K562 (cell line): ENCODE measurements at regions not wholly inside any gene's neighbourhood (a gene's known extent, or its start where the extent isn't known, plus 50 kb on each side); places are given as distances from the start of the nearest gene placed in this dataset.
A peak's percentile ranks its signal among the peaks of the same experiment; 100 is the strongest.

ENCODE experiments used
- ARHGAP35 ChIP-seq: fragments of 450-650 bp; IDR thresholded peaks from 2 replicates; pipeline ENCODE4 v1.6.1; 2018; ENCODE audit not compliant: partially characterized antibody
- ARNT ChIP-seq, 2 experiments: fragments of 450-650 bp; IDR thresholded peaks; 2 replicates each; pipeline ENCODE4 v1.6.1; 2016; ENCODE audit warnings: mild to moderate bottlenecking in 1 of 2
- CREM ChIP-seq: IDR thresholded peaks from 2 replicates; pipeline ENCODE4 v1.6.1; 2014; ENCODE audit warnings: antibody characterized with exemption, low read depth
- DPF2 ChIP-seq: fragments of 450-650 bp; IDR thresholded peaks from 2 replicates; pipeline ENCODE4 v1.6.1; 2016
- HDAC1 ChIP-seq, 2 experiments: fragments of 450-650 bp; IDR thresholded peaks; 2 replicates each; pipeline ENCODE4 v1.6.1; 2016 to 2017; ENCODE audit warnings: inconsistent platforms in 1 of 2, mild to moderate bottlenecking in 1 of 2, moderate library complexity in 1 of 2
- HDAC3 ChIP-seq: fragments of 450-650 bp; IDR thresholded peaks from 2 replicates; pipeline ENCODE4 v1.6.1; 2018; ENCODE audit warnings: borderline replicate concordance, mild to moderate bottlenecking, moderate library complexity; ENCODE audit not compliant: partially characterized antibody
- ILK ChIP-seq: fragments of 450-650 bp; IDR thresholded peaks from 2 replicates; pipeline ENCODE4 v1.6.1; 2016; ENCODE audit warnings: missing genetic modification characterization, low read depth, mild to moderate bottlenecking, missing compliant biosample characterization, moderate library complexity, borderline replicate concordance
- L3MBTL2 ChIP-seq: fragments of 450-650 bp; IDR thresholded peaks from 2 replicates; pipeline ENCODE4 v1.6.1; 2016; ENCODE audit warnings: mild to moderate bottlenecking, moderate library complexity
- MEIS2 ChIP-seq: fragments of 450-650 bp; IDR thresholded peaks from 2 replicates; pipeline ENCODE4 v1.6.1; 2014; ENCODE audit warnings: mild to moderate bottlenecking; ENCODE audit not compliant: partially characterized antibody
- MTA2 ChIP-seq: fragments of 450-650 bp; IDR thresholded peaks from 2 replicates; pipeline ENCODE4 v1.6.1; 2016; ENCODE audit warnings: low read depth
- MTF1 ChIP-seq: fragments of 250-450 bp; sonication (Bioruptor Pico); IDR thresholded peaks from 2 replicates; pipeline ENCODE4 v1.9.0; 2021; ENCODE audit warnings: moderate library complexity, mild to moderate bottlenecking, inconsistent platforms, borderline replicate concordance
- NCOA1 ChIP-seq: fragments of 450-650 bp; IDR thresholded peaks from 2 replicates; pipeline ENCODE4 v1.6.1; 2016; ENCODE audit warnings: low read depth
- NCOR1 ChIP-seq: fragments of 450-650 bp; IDR thresholded peaks from 2 replicates; pipeline ENCODE4 v1.6.1; 2016; ENCODE audit warnings: mild to moderate bottlenecking, moderate library complexity
- NFE2 ChIP-seq: IDR thresholded peaks from 2 replicates; pipeline ENCODE4 v1.6.1; 2014; ENCODE audit warnings: antibody characterized with exemption, low read depth
- NFIX ChIP-seq: fragments of 250-450 bp; sonication (Bioruptor Pico); IDR thresholded peaks from 2 replicates; pipeline ENCODE4 v1.4.0; 2020; ENCODE audit warnings: low read depth, mild to moderate bottlenecking, moderate library complexity
- SMAD4 ChIP-seq: fragments of 250-450 bp; sonication (Bioruptor Pico); conservative IDR thresholded peaks from 2 replicates; pipeline ENCODE4 v1.8.0; 2021; ENCODE audit warnings: inconsistent platforms, mild to moderate bottlenecking, moderate library complexity
- STAT5A ChIP-seq: IDR thresholded peaks from 2 replicates; pipeline ENCODE4 v1.6.1; 2012; ENCODE audit warnings: low read length, inconsistent platforms, borderline replicate concordance
- TGIF2 ChIP-seq: sonication (generic); formaldehyde crosslinking; IDR thresholded peaks from 2 replicates; pipeline ENCODE4 v1.8.1; 2022; ENCODE audit warnings: mild to moderate bottlenecking, missing genetic modification reagents, moderate library complexity
- ZNF212 ChIP-seq: fragments of 450-650 bp; formaldehyde crosslinking; IDR thresholded peaks from 2 replicates; pipeline ENCODE4 v1.4.0; 2020; ENCODE audit warnings: mild to moderate bottlenecking
- ZNF324 ChIP-seq: fragments of 250-450 bp; sonication (Bioruptor Pico); IDR thresholded peaks from 2 replicates; pipeline ENCODE4 v1.4.0; 2020; ENCODE audit warnings: mild to moderate bottlenecking
- TF ChIP-seq, protein P1 (sequence below): sonication (generic); formaldehyde crosslinking; IDR thresholded peaks from 2 replicates; pipeline ENCODE4 v1.8.0; 2022; ENCODE audit warnings: missing genetic modification reagents, mild to moderate bottlenecking, borderline replicate concordance
- TF ChIP-seq, protein P2 (sequence below): fragments of 250-450 bp; sonication (Bioruptor Pico); IDR thresholded peaks from 2 replicates; pipeline ENCODE4 v1.4.0; 2020
- TF ChIP-seq, protein P3 (sequence below): fragments of 250-450 bp; sonication (Bioruptor Pico); IDR thresholded peaks from 2 replicates; pipeline ENCODE4 v1.8.0; 2021; ENCODE audit warnings: borderline replicate concordance, mild to moderate bottlenecking, moderate library complexity; ENCODE audit not compliant: poor library complexity, severe bottlenecking

DNA sequence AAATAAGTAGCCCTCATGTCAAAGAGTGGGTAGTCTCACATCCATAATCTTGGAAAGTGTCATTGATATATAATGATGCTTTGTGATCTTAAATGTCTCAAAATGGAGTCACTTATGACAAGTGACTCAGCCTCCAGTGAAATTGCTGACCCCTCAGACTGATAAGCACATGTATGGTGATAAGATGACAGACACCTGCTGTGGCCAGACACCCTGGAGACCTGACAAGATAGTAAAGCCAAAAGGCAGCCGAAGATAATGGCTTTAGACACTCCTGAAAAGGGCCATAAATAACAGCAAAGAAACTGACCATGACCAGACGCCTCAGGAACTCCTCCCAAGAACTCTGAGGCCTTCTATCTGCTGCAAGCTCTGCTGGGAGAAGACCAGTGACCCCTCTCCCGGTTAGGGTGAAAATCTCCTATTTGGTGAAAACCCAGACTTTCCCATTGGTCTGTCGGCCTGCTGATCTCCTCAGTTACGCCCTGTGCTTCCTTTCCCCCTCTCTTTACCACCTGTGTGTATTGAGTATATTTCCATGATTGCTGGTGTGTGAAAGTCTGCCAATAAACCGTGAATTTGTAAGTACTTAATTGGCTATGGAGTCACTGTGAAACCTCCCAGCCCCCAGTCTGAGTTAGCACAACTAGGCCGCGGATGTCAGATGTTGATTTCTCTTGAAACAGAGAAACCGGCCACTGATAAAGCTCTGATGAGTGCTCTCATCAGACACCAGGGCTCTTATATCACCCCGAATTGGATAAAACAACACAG lies 226.7 kb upstream of the MYOCD start (continued):
- TF ChIP-seq, protein P1, sequence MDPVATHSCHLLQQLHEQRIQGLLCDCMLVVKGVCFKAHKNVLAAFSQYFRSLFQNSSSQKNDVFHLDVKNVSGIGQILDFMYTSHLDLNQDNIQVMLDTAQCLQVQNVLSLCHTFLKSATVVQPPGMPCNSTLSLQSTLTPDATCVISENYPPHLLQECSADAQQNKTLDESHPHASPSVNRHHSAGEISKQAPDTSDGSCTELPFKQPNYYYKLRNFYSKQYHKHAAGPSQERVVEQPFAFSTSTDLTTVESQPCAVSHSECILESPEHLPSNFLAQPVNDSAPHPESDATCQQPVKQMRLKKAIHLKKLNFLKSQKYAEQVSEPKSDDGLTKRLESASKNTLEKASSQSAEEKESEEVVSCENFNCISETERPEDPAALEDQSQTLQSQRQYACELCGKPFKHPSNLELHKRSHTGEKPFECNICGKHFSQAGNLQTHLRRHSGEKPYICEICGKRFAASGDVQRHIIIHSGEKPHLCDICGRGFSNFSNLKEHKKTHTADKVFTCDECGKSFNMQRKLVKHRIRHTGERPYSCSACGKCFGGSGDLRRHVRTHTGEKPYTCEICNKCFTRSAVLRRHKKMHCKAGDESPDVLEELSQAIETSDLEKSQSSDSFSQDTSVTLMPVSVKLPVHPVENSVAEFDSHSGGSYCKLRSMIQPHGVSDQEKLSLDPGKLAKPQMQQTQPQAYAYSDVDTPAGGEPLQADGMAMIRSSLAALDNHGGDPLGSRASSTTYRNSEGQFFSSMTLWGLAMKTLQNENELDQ (CRISPR knock-in tag), result no peak
- TF ChIP-seq CREM (peak; percentile 48; the same call in 1 of the 2 replicates), MTA2 (peak; percentile 92), MEIS2 (peak; percentile 95), STAT5A (peak; percentile 91), ZNF212 (CRISPR knock-in tag) (0 out of 2 replicates have a peak, but pooled peaks have one; percentile 59), ILK (tag) (0 out of 2 replicates have a peak, but pooled peaks have one; percentile 42), MTF1 (CRISPR knock-in tag) (peak; percentile 94), NCOA1 (peak; percentile 63; the same call in 1 of the 2 replicates), NFIX (CRISPR knock-in tag) (peak; percentile 18; the same call in 1 of the 2 replicates), HDAC3 (peak; percentile 84), NCOR1 (peak; percentile 94), L3MBTL2 (no peak), ZNF324 (CRISPR knock-in tag) (peak; percentile 59; the same call in 1 of the 2 replicates), ARNT (IDR thresholded peaks at IDR 0.05) (peak in 1 of 2 experiments; percentile 62; a peak in 1 of 4 replicates), HDAC1 (IDR thresholded peaks at IDR 0.05) (peak in 1 of 2 experiments; percentile 61; a peak in 2 of 4 replicates), NFE2 (peak; percentile 79), DPF2 (peak; percentile 87), ARHGAP35 (no peak), TGIF2 (CRISPR knock-in tag) (no peak), SMAD4 (CRISPR knock-in tag) (peak; percentile 98)
- TF ChIP-seq, protein P2, sequence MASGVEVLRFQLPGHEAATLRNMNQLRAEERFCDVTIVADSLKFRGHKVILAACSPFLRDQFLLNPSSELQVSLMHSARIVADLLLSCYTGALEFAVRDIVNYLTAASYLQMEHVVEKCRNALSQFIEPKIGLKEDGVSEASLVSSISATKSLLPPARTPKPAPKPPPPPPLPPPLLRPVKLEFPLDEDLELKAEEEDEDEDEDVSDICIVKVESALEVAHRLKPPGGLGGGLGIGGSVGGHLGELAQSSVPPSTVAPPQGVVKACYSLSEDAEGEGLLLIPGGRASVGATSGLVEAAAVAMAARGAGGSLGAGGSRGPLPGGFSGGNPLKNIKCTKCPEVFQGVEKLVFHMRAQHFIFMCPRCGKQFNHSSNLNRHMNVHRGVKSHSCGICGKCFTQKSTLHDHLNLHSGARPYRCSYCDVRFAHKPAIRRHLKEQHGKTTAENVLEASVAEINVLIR (CRISPR knock-in tag), result peak; percentile 81
- TF ChIP-seq, protein P3, sequence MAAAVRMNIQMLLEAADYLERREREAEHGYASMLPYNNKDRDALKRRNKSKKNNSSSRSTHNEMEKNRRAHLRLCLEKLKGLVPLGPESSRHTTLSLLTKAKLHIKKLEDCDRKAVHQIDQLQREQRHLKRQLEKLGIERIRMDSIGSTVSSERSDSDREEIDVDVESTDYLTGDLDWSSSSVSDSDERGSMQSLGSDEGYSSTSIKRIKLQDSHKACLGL (CRISPR knock-in tag), result peak; percentile 79
